Stimulated activated CD8-positive, alpha-beta memory T cell treated with anti-CD3 and anti-CD28 coated beads, Interleukin-7, amount 100 ng/mL, for 4 hours (primary cell): ENCODE measurements at regions not wholly inside any gene's neighbourhood (a gene's known extent, or its start where the extent isn't known, plus 50 kb on each side); places are given as distances from the start of the nearest gene placed in this dataset.

Source experiments
- DNase-seq, 2 donors: peaks; one replicate each; pipeline ENCODE4 v3.0.0-alpha.2; 2020; ENCODE audit warnings: low read depth in 2 of 2

DNA sequence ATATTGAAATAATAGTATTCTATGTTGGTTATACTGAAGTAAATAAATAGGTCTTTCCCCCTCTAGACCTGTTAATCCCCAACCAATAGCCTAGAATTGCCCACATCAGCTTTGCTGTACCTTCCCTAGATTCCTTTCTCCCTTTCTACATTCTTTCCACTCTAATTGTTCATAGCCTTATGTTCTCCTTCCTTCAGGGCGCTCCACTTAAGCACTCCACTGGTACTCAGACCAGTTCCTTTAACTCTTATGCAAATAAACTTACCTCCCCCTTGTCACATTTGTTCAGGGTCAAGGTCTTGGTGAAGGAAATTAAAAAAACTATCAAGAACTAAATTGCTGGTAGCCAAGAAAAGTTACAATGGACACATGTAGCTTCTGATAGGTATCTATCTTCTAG, 294.8 kb downstream of the UTP18 start:
- no peak for DNase-seq

DNA sequence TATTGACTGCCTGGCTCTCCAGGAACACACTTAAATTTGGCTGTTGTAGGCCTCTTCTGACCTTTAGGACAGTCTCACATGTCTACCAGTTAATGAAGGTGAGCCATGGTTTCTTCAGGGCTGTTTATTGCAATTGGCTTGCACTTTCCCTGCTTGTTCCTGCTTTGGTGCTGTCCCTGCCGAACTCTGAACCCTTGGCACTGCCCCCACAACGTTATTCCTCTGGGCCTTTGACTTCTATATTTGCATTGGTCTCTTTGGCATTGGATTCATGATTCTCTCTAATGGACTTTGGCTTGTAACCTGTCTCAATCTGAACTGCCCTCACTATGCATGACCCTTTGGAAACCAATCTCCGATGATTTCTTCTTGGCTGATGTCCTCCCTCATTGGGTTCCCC, 299.4 kb downstream of the UTP18 start:
- no peak for DNase-seq

DNA sequence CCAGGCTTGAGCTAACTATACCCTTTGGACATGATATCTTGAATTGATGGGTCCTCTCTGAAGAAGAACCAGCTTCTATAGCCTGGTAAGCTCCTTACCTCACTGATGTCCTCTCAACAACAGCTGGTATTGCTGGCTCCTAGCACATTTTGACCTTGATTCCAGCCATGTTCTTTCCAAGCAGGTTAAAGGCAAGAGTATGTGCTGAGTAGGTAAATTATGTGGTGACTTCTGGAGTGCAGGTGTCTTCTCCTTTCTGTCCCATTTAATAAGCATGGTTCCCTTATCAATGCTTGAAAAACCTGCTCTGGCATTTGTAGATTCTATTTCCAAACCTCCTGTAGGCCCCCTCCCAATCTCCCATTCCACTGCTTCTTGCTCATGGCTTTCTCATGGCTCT, 300.1 kb downstream of the UTP18 start:
- DNase-seq, result no peak

DNA sequence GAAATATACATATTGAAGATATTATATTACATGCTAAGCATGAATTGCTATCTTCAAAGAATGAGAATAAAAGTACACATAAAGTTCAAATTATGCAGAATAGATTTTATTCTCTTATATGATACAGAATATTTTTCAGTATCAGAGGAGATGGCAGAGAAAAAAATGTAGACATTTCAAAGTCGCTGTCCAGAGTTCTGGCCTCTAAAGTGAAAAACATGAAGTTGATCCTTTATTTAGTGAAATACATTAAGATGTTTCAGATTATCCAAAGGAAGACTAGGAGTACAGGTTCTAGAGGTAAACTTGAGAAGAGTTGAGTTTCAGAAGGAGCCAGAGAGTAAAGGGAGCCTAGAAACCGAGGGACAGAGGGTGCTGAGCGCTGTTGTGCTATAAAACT, 303.6 kb downstream of the UTP18 start:
- no peak for DNase-seq

DNA sequence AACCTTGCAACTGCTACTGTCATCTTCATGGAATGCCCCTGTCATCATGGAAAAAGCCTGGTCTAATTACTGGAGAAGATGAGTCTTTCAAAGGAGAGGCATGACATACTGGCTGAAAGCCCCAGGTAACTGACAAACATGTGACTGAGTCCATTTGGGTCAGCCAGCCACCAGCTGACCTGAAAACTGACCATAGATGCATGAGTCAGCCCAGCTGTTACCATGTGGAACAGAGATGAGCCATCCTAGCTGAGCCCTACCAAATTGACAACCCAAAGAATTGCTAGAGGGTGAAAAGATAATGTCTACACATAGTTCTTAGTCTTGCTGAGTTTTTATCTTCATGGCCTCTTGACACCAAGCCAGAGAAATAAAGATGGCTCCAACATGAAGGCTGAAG, 311.8 kb downstream of the UTP18 start:
- no peak for DNase-seq
